ENCODE measurements at regions not wholly inside any gene's neighbourhood (a gene's known extent, or its start where the extent isn't known, plus 50 kb on each side); places are given as distances from the start of the nearest gene placed in this dataset.

- Histone ChIP-seq H3K27me3 (ENCODE audit: control insufficient read depth in 2 of 2, insufficient read depth in 2 of 2, low read length in 2 of 2) (no peaks in the 10 kb centered on the region), H3K4me2 (replicated peaks; ENCODE audit: extremely low read depth, low read length, poor library complexity, severe bottlenecking) (no peak overlapping the region), H4K20me1 (ENCODE audit: insufficient read depth, low read length) (no peaks in the 10 kb centered on the region), H3K36me3 (replicated peaks in 1 of 2; ENCODE audit: control insufficient read depth in 1 of 2, insufficient read depth in 2 of 2, low read length in 2 of 2) (no peaks in the 10 kb centered on the region), H3K9ac (ENCODE audit: insufficient read depth, low read length, poor library complexity, severe bottlenecking) (no peak overlapping the region), H3K79me2 (ENCODE audit: insufficient read depth, low read length) (no peaks in the 10 kb centered on the region), H3K4me3 (replicated peaks in 1 of 3; ENCODE audit: low read depth in 2 of 3, low read length in 3 of 3) (no peak overlapping the region), H2AFZ (ENCODE audit: insufficient read depth, low read depth, low read length, poor library complexity, severe bottlenecking) (no peak overlapping the region), H3K4me1 (ENCODE audit: control insufficient read depth in 1 of 2, insufficient read depth in 2 of 2, low read length in 2 of 2) (no peaks in the 10 kb centered on the region), H3K9me3 (replicated peaks in 1 of 2; ENCODE audit: control insufficient read depth in 1 of 2, insufficient read depth in 1 of 2, low read length in 2 of 2) (peaks cover 0 to 3% of the 10 kb centered on the region in 2 donors), H3K27ac (ENCODE audit: low read depth in 1 of 2, low read length in 2 of 2) (no peak overlapping the region)
- no peak for TF ChIP-seq CTCF (IDR thresholded peaks at IDR 0.05)
- Mint-ChIP-seq H3K27me3 (ENCODE audit: low read depth in 3 of 3) (no peaks in the 10 kb centered on the region), H3K9me3 (peaks cover 0 to 8% (median 4%) of the 10 kb centered on the region in 7 donors), H3K36me3 (no peaks in the 10 kb centered on the region), H3K4me3 (no peak overlapping the region), H3K27ac (no peak overlapping the region), H3K4me1 (no peaks in the 10 kb centered on the region)
- DNase-seq = no peak
- 62% methylated on average over 1 of the region's 2 CpGs for WGBS (ENCODE audit: insufficient coverage)
- intact Hi-C loops (cut with micrococcal nuclease) = no loop called here
Measured at GRCh38 chr4:35700663-35701062, 543.7 kb downstream of the ARAP2 start.

GRCh38 chr4:35709080-35709479, 535.2 kb downstream of the ARAP2 start:
- Mint-ChIP-seq H3K9me3 (peaks cover 17 to 37% (median 25%) of the 10 kb centered on the region in 7 donors), H3K36me3 (no peaks in the 10 kb centered on the region), H3K27ac (no peak overlapping the region), H3K27me3 (ENCODE audit: low read depth in 3 of 3) (peaks cover 0 to 2% (median 0%) of the 10 kb centered on the region in 3 donors), H3K4me3 (no peak overlapping the region), H3K4me1 (no peaks in the 10 kb centered on the region)
- Histone ChIP-seq H3K79me2 (ENCODE audit: insufficient read depth, low read length) (no peaks in the 10 kb centered on the region), H3K27me3 (ENCODE audit: control insufficient read depth in 2 of 2, insufficient read depth in 2 of 2, low read length in 2 of 2) (no peaks in the 10 kb centered on the region), H3K4me3 (replicated peaks in 1 of 3; ENCODE audit: low read depth in 2 of 3, low read length in 3 of 3) (no peak overlapping the region), H4K20me1 (ENCODE audit: insufficient read depth, low read length) (no peaks in the 10 kb centered on the region), H3K9ac (ENCODE audit: insufficient read depth, low read length, poor library complexity, severe bottlenecking) (no peak overlapping the region), H3K27ac (ENCODE audit: low read depth in 1 of 2, low read length in 2 of 2) (no peak overlapping the region), H3K4me2 (replicated peaks; ENCODE audit: extremely low read depth, low read length, poor library complexity, severe bottlenecking) (no peak overlapping the region), H2AFZ (ENCODE audit: insufficient read depth, low read depth, low read length, poor library complexity, severe bottlenecking) (no peak overlapping the region), H3K36me3 (replicated peaks in 1 of 2; ENCODE audit: control insufficient read depth in 1 of 2, insufficient read depth in 2 of 2, low read length in 2 of 2) (no peaks in the 10 kb centered on the region), H3K9me3 (replicated peaks in 1 of 2; ENCODE audit: control insufficient read depth in 1 of 2, insufficient read depth in 1 of 2, low read length in 2 of 2) (peaks cover 17 to 34% of the 10 kb centered on the region in 2 donors), H3K4me1 (ENCODE audit: control insufficient read depth in 1 of 2, insufficient read depth in 2 of 2, low read length in 2 of 2) (no peaks in the 10 kb centered on the region)
- 93% methylated on average over 2 of the region's 2 CpGs for WGBS (ENCODE audit: insufficient coverage)
- intact Hi-C loops (cut with micrococcal nuclease) = no loop called here
- no peak for DNase-seq
- no peak for TF ChIP-seq CTCF (IDR thresholded peaks at IDR 0.05)
